KMS-11 (cell line): ENCODE measurements at regions not wholly inside any gene's neighbourhood (a gene's known extent, or its start where the extent isn't known, plus 50 kb on each side); places are given as distances from the start of the nearest gene placed in this dataset.

Experiments used
- H2AFZ ChIP-seq: fragments of 200-600 bp; sonication (generic); 2 replicates; pipeline ENCODE4 v1.6.1; 2016; ENCODE audit warnings: antibody characterized with exemption, mixed run types, low read depth
- H3K27ac ChIP-seq: fragments of 200-600 bp; sonication (generic); 2 replicates; pipeline ENCODE4 v1.6.1; 2016; ENCODE audit warnings: mild to moderate bottlenecking, mixed run types
- H3K27me3 ChIP-seq: fragments of 200-600 bp; sonication (generic); 2 replicates; pipeline ENCODE4 v1.6.1; 2017; ENCODE audit warnings: mild to moderate bottlenecking, low read depth, mixed run types, moderate library complexity; ENCODE audit not compliant: insufficient read depth
- H3K36me3 ChIP-seq: fragments of 200-600 bp; sonication (generic); 2 replicates; pipeline ENCODE4 v1.6.1; 2017; ENCODE audit warnings: mild to moderate bottlenecking, mixed run types; ENCODE audit not compliant: insufficient read depth
- H3K4me1 ChIP-seq: fragments of 200-600 bp; sonication (generic); 2 replicates; pipeline ENCODE4 v1.6.1; 2016; ENCODE audit warnings: mild to moderate bottlenecking, low read depth, mixed run types; ENCODE audit not compliant: poor library complexity, severe bottlenecking
- H3K4me2 ChIP-seq: fragments of 200-600 bp; sonication (generic); 2 replicates; pipeline ENCODE4 v1.7.0; 2016; ENCODE audit warnings: mild to moderate bottlenecking, mixed run types
- H3K4me3 ChIP-seq: fragments of 200-600 bp; sonication (generic); IDR thresholded peaks from 2 replicates; pipeline ENCODE4 v1.6.1; 2017; ENCODE audit warnings: low read depth, low read length, mixed read lengths; ENCODE audit not compliant: insufficient read depth
- H3K79me2 ChIP-seq: fragments of 200-600 bp; sonication (generic); 2 replicates; pipeline ENCODE4 v1.6.1; 2016; ENCODE audit warnings: low read depth, mixed run types; ENCODE audit not compliant: insufficient read depth
- H3K9ac ChIP-seq: fragments of 200-600 bp; sonication (generic); 2 replicates; pipeline ENCODE4 v1.6.1; 2016; ENCODE audit warnings: mild to moderate bottlenecking, mixed run types
- H4K20me1 ChIP-seq: fragments of 200-600 bp; sonication (generic); 2 replicates; pipeline ENCODE4 v1.6.1; 2016; ENCODE audit warnings: mild to moderate bottlenecking, mixed run types; ENCODE audit not compliant: insufficient read depth
- TF ChIP-seq, protein P1 (sequence below): fragments of 200-600 bp; sonication (generic); conservative IDR thresholded peaks from 2 replicates; pipeline ENCODE4 v1.6.1; 2017; ENCODE audit warnings: low read depth, mild to moderate bottlenecking, antibody characterized with exemption, low read length, moderate library complexity, mixed read lengths

GRCh38 chr4:125243789-125244397 is 70.9 kb upstream of the FAT4 start:
- TF ChIP-seq, protein P1, sequence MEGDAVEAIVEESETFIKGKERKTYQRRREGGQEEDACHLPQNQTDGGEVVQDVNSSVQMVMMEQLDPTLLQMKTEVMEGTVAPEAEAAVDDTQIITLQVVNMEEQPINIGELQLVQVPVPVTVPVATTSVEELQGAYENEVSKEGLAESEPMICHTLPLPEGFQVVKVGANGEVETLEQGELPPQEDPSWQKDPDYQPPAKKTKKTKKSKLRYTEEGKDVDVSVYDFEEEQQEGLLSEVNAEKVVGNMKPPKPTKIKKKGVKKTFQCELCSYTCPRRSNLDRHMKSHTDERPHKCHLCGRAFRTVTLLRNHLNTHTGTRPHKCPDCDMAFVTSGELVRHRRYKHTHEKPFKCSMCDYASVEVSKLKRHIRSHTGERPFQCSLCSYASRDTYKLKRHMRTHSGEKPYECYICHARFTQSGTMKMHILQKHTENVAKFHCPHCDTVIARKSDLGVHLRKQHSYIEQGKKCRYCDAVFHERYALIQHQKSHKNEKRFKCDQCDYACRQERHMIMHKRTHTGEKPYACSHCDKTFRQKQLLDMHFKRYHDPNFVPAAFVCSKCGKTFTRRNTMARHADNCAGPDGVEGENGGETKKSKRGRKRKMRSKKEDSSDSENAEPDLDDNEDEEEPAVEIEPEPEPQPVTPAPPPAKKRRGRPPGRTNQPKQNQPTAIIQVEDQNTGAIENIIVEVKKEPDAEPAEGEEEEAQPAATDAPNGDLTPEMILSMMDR: no peak
- H2AFZ ChIP-seq: no peak overlapping the region

GRCh38 chr4:125235971-125236370 is 78.8 kb upstream of the FAT4 start:
- H3K27me3 ChIP-seq: no peaks in the 10 kb centered on the region
- no peak overlapping the region for H2AFZ ChIP-seq
- H3K4me1 ChIP-seq: no peaks in the 10 kb centered on the region
- H3K79me2 ChIP-seq: no peaks in the 10 kb centered on the region
- TF ChIP-seq, protein P1: no peak
- H4K20me1 ChIP-seq: no peaks in the 10 kb centered on the region
- no peak overlapping the region for H3K4me3 ChIP-seq
- H3K36me3 ChIP-seq: no peaks in the 10 kb centered on the region
- no peak overlapping the region for H3K4me2 ChIP-seq
- H3K27ac ChIP-seq: no peak overlapping the region
- H3K9ac ChIP-seq: no peak overlapping the region

More at GRCh38 chr4:125243789-125244397, 70.9 kb upstream of the FAT4 start:
- Histone ChIP-seq H3K4me3 (no peak overlapping the region), H3K36me3 (no peaks in the 10 kb centered on the region), H3K4me2 (no peak overlapping the region), H3K4me1 (no peaks in the 10 kb centered on the region), H4K20me1 (no peaks in the 10 kb centered on the region), H3K27me3 (no peaks in the 10 kb centered on the region), H3K9ac (no peak overlapping the region), H3K79me2 (no peaks in the 10 kb centered on the region), H3K27ac (no peak overlapping the region)

DNA sequence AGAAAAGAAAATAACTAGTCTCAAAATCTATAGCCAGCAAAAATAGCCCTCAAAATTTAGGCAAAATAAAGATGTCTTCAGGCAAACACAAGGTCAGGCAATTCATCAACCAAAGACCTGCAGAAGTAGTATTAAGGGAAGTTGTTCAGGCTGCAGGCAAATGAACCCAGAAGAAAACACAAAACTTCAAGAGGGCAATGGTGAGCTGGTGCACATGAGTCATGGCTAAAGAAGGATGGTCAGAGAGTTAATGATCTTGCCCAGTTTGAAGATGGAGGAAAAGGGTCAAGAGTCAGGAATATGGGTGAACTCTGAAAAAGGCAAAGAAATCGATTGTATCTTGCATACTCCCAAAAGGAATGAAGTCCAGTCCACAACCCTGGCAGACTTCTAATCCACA is 83.1 kb upstream of the FAT4 start:
- H3K9ac ChIP-seq: no peak overlapping the region
- H3K27ac ChIP-seq: no peak overlapping the region
- no peaks in the 10 kb centered on the region for H4K20me1 ChIP-seq
- no peak overlapping the region for H3K4me3 ChIP-seq
- no peaks in the 10 kb centered on the region for H3K4me1 ChIP-seq
- H2AFZ ChIP-seq: no peak overlapping the region
- H3K4me2 ChIP-seq: no peak overlapping the region
- H3K79me2 ChIP-seq: no peaks in the 10 kb centered on the region
- no peaks in the 10 kb centered on the region for H3K27me3 ChIP-seq
- TF ChIP-seq, protein P1: no peak
- H3K36me3 ChIP-seq: no peaks in the 10 kb centered on the region

DNA sequence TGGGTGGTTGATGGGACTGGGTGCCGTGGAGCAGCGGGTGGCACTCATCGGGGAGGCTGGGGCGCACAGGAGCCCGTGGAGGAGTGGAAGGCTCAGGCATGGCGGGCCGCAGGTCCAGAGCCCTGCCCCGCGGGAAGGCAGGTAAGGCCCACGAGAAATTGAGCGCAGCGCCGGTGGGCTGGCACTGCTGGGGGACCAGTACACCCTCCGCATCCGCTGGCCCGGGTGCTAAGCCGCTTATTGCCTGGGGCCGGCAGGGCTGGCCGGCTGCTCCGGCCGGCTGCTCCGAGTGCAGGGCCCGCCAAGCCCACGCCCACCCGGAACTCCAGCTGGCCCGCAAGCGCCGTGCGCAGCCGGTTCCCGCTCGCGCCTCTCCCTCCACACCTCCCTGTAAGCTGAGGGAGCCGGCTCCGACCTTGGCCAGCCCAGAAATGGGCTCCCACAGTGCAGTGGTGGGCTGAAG is 85.1 kb upstream of the FAT4 start:
- TF ChIP-seq, protein P1: no peak
- H3K4me1 ChIP-seq: no peaks in the 10 kb centered on the region
- no peak overlapping the region for H3K9ac ChIP-seq
- no peaks in the 10 kb centered on the region for H3K27me3 ChIP-seq
- no peak overlapping the region for H2AFZ ChIP-seq
- no peak overlapping the region for H3K27ac ChIP-seq
- H4K20me1 ChIP-seq: no peaks in the 10 kb centered on the region
- no peaks in the 10 kb centered on the region for H3K36me3 ChIP-seq
- no peak overlapping the region for H3K4me3 ChIP-seq
- no peaks in the 10 kb centered on the region for H3K79me2 ChIP-seq
- no peak overlapping the region for H3K4me2 ChIP-seq
